H1 (cell line): ENCODE measurements at regions not wholly inside any gene's neighbourhood (a gene's known extent, or its start where the extent isn't known, plus 50 kb on each side); places are given as distances from the start of the nearest gene placed in this dataset.

Experiments used
- CHD2 ChIP-seq: IDR thresholded peaks from 2 replicates; pipeline ENCODE4 v1.6.1; 2012; ENCODE audit warnings: low read length, improper control_type of control experiment
- EZH2 ChIP-seq: fragments of 200-600 bp; sonication (generic); IDR thresholded peaks from 2 replicates; pipeline ENCODE4 v1.7.1; 2012; ENCODE audit warnings: low read depth, mild to moderate bottlenecking, moderate library complexity, low read length, inconsistent platforms; ENCODE audit not compliant: severe bottlenecking
- RBBP5 ChIP-seq: IDR thresholded peaks from 2 replicates; pipeline ENCODE4 v1.7.1; 2012; ENCODE audit warnings: low read depth, mild to moderate bottlenecking, inconsistent platforms, low read length, moderate library complexity, borderline replicate concordance
- RNF2 ChIP-seq: fragments of 200-900, 300-1000 bp; sonication (generic); IDR thresholded peaks from 2 replicates; pipeline ENCODE4 v1.7.1; 2016; ENCODE audit warnings: borderline replicate concordance, low read depth, mild to moderate bottlenecking, antibody characterized with exemption, low read length; ENCODE audit not compliant: poor library complexity, severe bottlenecking; ENCODE audit errors: missing control alignments
- SP2 ChIP-seq: IDR thresholded peaks from 2 replicates; pipeline ENCODE4 v1.6.1; 2012; ENCODE audit warnings: mild to moderate bottlenecking, low read length, inconsistent platforms
- SRF ChIP-seq: IDR thresholded peaks from 2 replicates; pipeline ENCODE4 v1.6.1; 2011; ENCODE audit warnings: mild to moderate bottlenecking, low read depth, low read length, moderate library complexity
- ZNF274 ChIP-seq: IDR thresholded peaks from 2 replicates; pipeline ENCODE4 v1.7.0; 2012; ENCODE audit warnings: low read length, borderline replicate concordance; ENCODE audit errors: extremely low read depth

DNA sequence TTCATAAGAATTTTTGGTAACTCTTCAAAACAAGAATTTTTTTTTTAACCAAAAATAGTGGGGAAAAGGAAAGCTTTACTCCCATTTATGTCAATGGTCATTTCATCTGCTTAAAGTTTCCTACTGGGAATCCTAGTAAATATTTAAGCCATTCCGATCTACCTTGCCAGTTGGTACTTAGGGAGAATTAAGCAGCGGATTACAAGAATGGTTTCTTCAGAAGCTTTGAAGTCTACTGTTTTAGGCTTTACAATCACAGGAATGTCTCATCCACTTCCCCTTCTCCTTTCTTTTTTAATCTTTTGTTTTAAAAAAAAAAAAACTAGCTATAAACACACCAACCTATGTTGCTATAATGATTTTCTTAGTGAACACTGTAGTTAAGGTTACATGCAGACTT is 341.4 kb upstream of the ATP11B start (continued):
- TF ChIP-seq RNF2: no peak
- TF ChIP-seq SRF: no peak
- TF ChIP-seq ZNF274: no peak
- no peak for TF ChIP-seq SP2
- TF ChIP-seq CHD2: no peak
- TF ChIP-seq RBBP5: no peak
- no peak for TF ChIP-seq EZH2
